Transverse colon (tissue), 4 donors: ENCODE measurements at regions not wholly inside any gene's neighbourhood (a gene's known extent, or its start where the extent isn't known, plus 50 kb on each side); places are given as distances from the start of the nearest gene placed in this dataset.

ENCODE experiments used
- CTCF ChIP-seq, 5 experiments: fragments of 200-600 bp in 3 of 5; fragments of 450-650 bp in 2 of 5; sonication (generic) in 3 of 5; IDR thresholded peaks; 1 replicate in 2 of 5; 2 replicates in 3 of 5; pipeline ENCODE4 v1.5.1; 2016 to 2017; ENCODE audit warnings: antibody characterized with exemption in 5 of 5, inconsistent platforms in 3 of 5, mild to moderate bottlenecking in 2 of 5, moderate library complexity in 1 of 5
- POLR2A ChIP-seq: fragments of 450-650 bp; IDR thresholded peaks from one replicate; pipeline ENCODE4 v1.6.1; 2016; ENCODE audit warnings: antibody characterized with exemption, mild to moderate bottlenecking, moderate library complexity
- POLR2AphosphoS5 ChIP-seq, 3 donors: sonication (generic); formaldehyde crosslinking; IDR thresholded peaks; one replicate each; pipeline ENCODE4 v1.6.1; 2016; ENCODE audit warnings: antibody characterized with exemption in 3 of 3

GRCh38 chr11:106193956-106194355 lies 116.5 kb downstream of the AASDHPPT start:
- TF ChIP-seq CTCF (IDR thresholded peaks at IDR 0.05) = no peak
- no peak for TF ChIP-seq POLR2AphosphoS5 (IDR thresholded peaks at IDR 0.05)
- no peak for TF ChIP-seq POLR2A
